Thyroid gland (tissue), 4 donors: ENCODE measurements at regions not wholly inside any gene's neighbourhood (a gene's known extent, or its start where the extent isn't known, plus 50 kb on each side); places are given as distances from the start of the nearest gene placed in this dataset.

Experiments
- POLR2A ChIP-seq, 2 donors: fragments of 450-650 bp; IDR thresholded peaks; one replicate each; pipeline ENCODE4 v1.6.1; 2017; ENCODE audit warnings: antibody characterized with exemption in 2 of 2, mild to moderate bottlenecking in 2 of 2, moderate library complexity in 1 of 2
- TF ChIP-seq, protein P1 (sequence below), 6 experiments: fragments of 200-600 bp in 3 of 6; fragments of 450-650 bp in 3 of 6; sonication (generic) in 3 of 6; IDR thresholded peaks; one replicate each; pipeline ENCODE4 v1.5.1; 2016 to 2019; ENCODE audit warnings: antibody characterized with exemption in 6 of 6, mild to moderate bottlenecking in 2 of 6, inconsistent platforms in 1 of 6, moderate library complexity in 1 of 6

DNA sequence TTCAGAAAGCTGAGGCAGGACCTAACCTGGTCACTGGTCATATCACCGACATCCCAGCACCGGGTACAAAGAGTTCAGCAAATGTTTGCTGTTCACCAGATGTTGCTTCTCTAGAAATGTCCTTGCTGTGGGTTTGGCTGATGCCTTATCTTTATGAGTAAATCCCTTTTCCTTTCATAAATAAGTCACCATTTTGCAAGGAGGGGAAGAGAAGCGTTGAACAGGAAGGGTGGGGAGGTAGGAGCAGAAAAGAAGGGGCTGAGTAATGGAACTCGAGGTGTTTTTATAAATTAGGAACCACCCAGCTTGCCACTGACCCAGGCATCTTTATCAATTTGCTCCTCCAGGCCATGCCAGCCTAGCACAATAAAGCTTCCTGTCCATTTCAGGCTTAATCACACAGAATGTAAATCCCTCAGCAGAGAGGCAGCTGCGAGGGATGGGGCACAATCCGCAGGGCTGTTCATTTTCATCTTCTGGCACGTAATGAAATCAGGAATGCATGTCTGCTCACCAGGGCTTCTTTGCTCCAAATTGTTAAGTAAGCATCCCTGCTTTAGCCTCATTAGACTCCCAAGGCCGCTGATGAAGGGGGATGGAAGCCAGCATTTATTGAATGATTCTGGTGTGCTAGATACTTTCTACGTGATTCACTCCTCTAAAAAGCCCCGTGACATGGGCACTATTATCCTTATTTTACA is 371.9 kb upstream of the CHD6 start:
- TF ChIP-seq POLR2A (IDR thresholded peaks at IDR 0.05): no peak
- TF ChIP-seq, protein P1, sequence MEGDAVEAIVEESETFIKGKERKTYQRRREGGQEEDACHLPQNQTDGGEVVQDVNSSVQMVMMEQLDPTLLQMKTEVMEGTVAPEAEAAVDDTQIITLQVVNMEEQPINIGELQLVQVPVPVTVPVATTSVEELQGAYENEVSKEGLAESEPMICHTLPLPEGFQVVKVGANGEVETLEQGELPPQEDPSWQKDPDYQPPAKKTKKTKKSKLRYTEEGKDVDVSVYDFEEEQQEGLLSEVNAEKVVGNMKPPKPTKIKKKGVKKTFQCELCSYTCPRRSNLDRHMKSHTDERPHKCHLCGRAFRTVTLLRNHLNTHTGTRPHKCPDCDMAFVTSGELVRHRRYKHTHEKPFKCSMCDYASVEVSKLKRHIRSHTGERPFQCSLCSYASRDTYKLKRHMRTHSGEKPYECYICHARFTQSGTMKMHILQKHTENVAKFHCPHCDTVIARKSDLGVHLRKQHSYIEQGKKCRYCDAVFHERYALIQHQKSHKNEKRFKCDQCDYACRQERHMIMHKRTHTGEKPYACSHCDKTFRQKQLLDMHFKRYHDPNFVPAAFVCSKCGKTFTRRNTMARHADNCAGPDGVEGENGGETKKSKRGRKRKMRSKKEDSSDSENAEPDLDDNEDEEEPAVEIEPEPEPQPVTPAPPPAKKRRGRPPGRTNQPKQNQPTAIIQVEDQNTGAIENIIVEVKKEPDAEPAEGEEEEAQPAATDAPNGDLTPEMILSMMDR (IDR thresholded peaks at IDR 0.05): no peak
